Stomach (tissue), 8 donors: ENCODE measurements at regions not wholly inside any gene's neighbourhood (a gene's known extent, or its start where the extent isn't known, plus 50 kb on each side); places are given as distances from the start of the nearest gene placed in this dataset.

Source experiments
- DNase-seq, 2 donors: peaks; one replicate each; pipeline versions ENCODE4 v3.0.0 to v3.0.0-alpha.2; 2013 to 2019
- H3K27ac ChIP-seq, 5 donors: fragments of 200-600 bp in 4 of 5; sonication (generic) in 4 of 5; one replicate each; pipeline ENCODE4 v1.5.1; 2013 to 2019; ENCODE audit warnings: mild to moderate bottlenecking in 1 of 5, moderate library complexity in 1 of 5
- H3K27me3 ChIP-seq, 3 donors: fragments of 200-600 bp; sonication (generic); one replicate each; pipeline ENCODE4 v1.5.1; 2017 to 2019; ENCODE audit warnings: mixed run types in 1 of 3
- H3K36me3 ChIP-seq, 4 donors: fragments of 200-600 bp; sonication (generic); 1 replicate in 3 of 4; 2 replicates in 1 of 4; pipeline ENCODE4 v1.5.1; 2016 to 2019
- H3K4me1 ChIP-seq, 4 donors: fragments of 200-600 bp; sonication (generic); one replicate each; pipeline ENCODE4 v1.5.1; 2016 to 2019
- H3K4me3 ChIP-seq, 4 donors: fragments of 200-600 bp; sonication (generic) in 3 of 4; one replicate each; pipeline ENCODE4 v1.5.1; 2016 to 2019; ENCODE audit warnings: mild to moderate bottlenecking in 1 of 4
- H3K9me3 ChIP-seq, 4 donors: fragments of 200-600 bp; sonication (generic); one replicate each; pipeline ENCODE4 v1.5.1; 2016 to 2019
- CTCF ChIP-seq, 7 experiments: fragments of 450-650 bp in 4 of 7; fragments of 200-600 bp in 3 of 7; sonication (generic) in 3 of 7; IDR thresholded peaks; one replicate each; pipeline ENCODE4 v1.5.1; 2016 to 2019; ENCODE audit warnings: antibody characterized with exemption in 7 of 7, control low read depth in 2 of 7, mild to moderate bottlenecking in 1 of 7
- EP300 ChIP-seq: sonication (generic); formaldehyde crosslinking; IDR thresholded peaks from one replicate; pipeline ENCODE4 v1.6.1; 2017; ENCODE audit warnings: antibody characterized with exemption
- POLR2A ChIP-seq, 4 donors: fragments of 450-650 bp; IDR thresholded peaks; one replicate each; pipeline ENCODE4 v1.6.1; 2016; ENCODE audit warnings: antibody characterized with exemption in 4 of 4, control low read depth in 2 of 4, mild to moderate bottlenecking in 1 of 4, moderate library complexity in 1 of 4
- POLR2AphosphoS5 ChIP-seq, 3 donors: sonication (generic); formaldehyde crosslinking; IDR thresholded peaks; one replicate each; pipeline ENCODE4 v1.6.1; 2016; ENCODE audit warnings: antibody characterized with exemption in 3 of 3
- WGBS, 5 donors: extraction: QIAGEN DNeasy Blood & Tissue Kit in 3 of 5; methylation state at CpG; one replicate each; pipeline versions ENCODE4 v1.1.5 to v1.1.7; 2013 to 2018; 5-methylcytosine and 5-hydroxymethylcytosine counted together
- intact Hi-C: fragments of 100-400 bp; cut with DNase I; formaldehyde crosslinking; loops from one replicate; pipeline ENCODE4 v1.15.1; 2023; ENCODE audit warnings: low total_unique reads
- donor health status: healthy with polysubstance abuse.
- donor health status: Bipolar disorder and iron deficiency.
- donor health status: healthy.

- Histone ChIP-seq H3K36me3 (no peaks in the 10 kb centered on the region), H3K27me3 (no peaks in the 10 kb centered on the region), H3K4me3 (no peak overlapping the region), H3K4me1 (no peaks in the 10 kb centered on the region), H3K27ac (no peak overlapping the region), H3K9me3 (no peaks in the 10 kb centered on the region)
- intact Hi-C loops, result no loop called here
- no peak for DNase-seq
- TF ChIP-seq POLR2A (IDR thresholded peaks at IDR 0.05) (no peak), CTCF (IDR thresholded peaks at IDR 0.05) (no peak), EP300 (no peak), POLR2AphosphoS5 (IDR thresholded peaks at IDR 0.05) (no peak)
- WGBS, 5 donors, result 70 to 76% (median 74%) methylated on average over 2 of the region's 2 CpGs
Measured at GRCh38 chr9:26148128-26148527, 469.9 kb upstream of the TUSC1 start.

DNA sequence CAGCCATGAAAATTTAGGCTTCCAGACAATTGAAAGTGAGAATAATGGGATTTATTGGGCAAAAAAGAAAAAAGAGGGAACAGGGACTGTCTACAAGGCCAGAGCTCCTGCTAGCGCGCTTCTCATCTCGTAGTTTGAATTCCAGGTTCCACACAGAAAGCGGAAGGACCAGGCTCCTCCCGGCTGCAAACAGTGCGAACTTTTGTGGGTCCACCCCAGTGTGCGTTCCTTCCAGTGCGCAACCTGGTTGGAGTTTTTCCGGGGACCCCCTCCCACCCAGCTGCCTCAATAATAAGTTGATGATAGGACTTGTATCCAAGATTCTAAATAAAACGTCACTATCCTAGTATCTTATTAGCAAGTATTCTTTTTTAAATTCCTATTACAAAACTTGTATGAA, 467.7 kb upstream of the TUSC1 start:
- H3K27me3 ChIP-seq, result no peaks in the 10 kb centered on the region
- H3K36me3 ChIP-seq, result no peaks in the 10 kb centered on the region
- H3K27ac ChIP-seq, result no peak overlapping the region
- intact Hi-C loops, result no loop called here
- WGBS, 5 donors, result 91 to 95% (median 95%) methylated on average over 10 of the region's 10 CpGs
- no peaks in the 10 kb centered on the region for H3K9me3 ChIP-seq
- DNase-seq, result no peak
- no peak overlapping the region for H3K4me3 ChIP-seq
- H3K4me1 ChIP-seq, result no peaks in the 10 kb centered on the region
- no peak for TF ChIP-seq EP300
- no peak for TF ChIP-seq POLR2A (IDR thresholded peaks at IDR 0.05)
- TF ChIP-seq CTCF (IDR thresholded peaks at IDR 0.05), result no peak
- TF ChIP-seq POLR2AphosphoS5 (IDR thresholded peaks at IDR 0.05), result no peak

GRCh38 chr9:26142631-26143030, 464.4 kb upstream of the TUSC1 start:
- H3K4me1 ChIP-seq, result no peaks in the 10 kb centered on the region
- no peaks in the 10 kb centered on the region for H3K36me3 ChIP-seq
- DNase-seq, result no peak
- no peak for TF ChIP-seq POLR2AphosphoS5 (IDR thresholded peaks at IDR 0.05)
- no peak for TF ChIP-seq CTCF (IDR thresholded peaks at IDR 0.05)
- no peak for TF ChIP-seq POLR2A (IDR thresholded peaks at IDR 0.05)
- no peak for TF ChIP-seq EP300
- H3K4me3 ChIP-seq, result no peak overlapping the region
- H3K9me3 ChIP-seq, result no peaks in the 10 kb centered on the region
- 88 to 91% (median 91%) methylated on average over 6 of the region's 6 CpGs for WGBS, 5 donors
- no peak overlapping the region for H3K27ac ChIP-seq
- intact Hi-C loops, result no loop called here
- no peaks in the 10 kb centered on the region for H3K27me3 ChIP-seq

DNA sequence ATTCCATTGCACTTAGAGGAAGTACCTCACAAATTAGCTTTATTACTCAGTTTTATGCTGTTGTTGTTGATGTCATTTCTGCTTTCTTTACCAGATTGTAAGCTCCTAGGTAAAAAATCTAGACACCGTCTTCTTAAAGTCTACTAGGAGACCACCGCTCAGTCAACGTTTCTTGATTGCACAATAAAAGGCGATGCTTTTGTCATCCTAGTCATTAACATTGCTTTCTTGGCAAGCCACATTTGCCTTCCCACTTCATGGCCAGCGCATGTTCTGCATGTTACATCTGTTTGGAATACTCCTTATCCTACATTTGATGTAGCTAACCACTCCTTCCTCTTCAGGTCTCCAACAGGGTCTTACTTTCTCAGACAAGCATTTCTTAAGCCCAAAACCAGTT, 464.0 kb upstream of the TUSC1 start:
- H3K9me3 ChIP-seq, result no peaks in the 10 kb centered on the region
- 89 to 95% (median 91%) methylated on average over 5 of the region's 5 CpGs for WGBS, 5 donors
- no peak for DNase-seq
- intact Hi-C loops, result no loop called here
- no peaks in the 10 kb centered on the region for H3K4me1 ChIP-seq
- no peak for TF ChIP-seq CTCF (IDR thresholded peaks at IDR 0.05)
- H3K27me3 ChIP-seq, result no peaks in the 10 kb centered on the region
- H3K4me3 ChIP-seq, result no peak overlapping the region
- no peak overlapping the region for H3K27ac ChIP-seq
- H3K36me3 ChIP-seq, result no peaks in the 10 kb centered on the region

DNA sequence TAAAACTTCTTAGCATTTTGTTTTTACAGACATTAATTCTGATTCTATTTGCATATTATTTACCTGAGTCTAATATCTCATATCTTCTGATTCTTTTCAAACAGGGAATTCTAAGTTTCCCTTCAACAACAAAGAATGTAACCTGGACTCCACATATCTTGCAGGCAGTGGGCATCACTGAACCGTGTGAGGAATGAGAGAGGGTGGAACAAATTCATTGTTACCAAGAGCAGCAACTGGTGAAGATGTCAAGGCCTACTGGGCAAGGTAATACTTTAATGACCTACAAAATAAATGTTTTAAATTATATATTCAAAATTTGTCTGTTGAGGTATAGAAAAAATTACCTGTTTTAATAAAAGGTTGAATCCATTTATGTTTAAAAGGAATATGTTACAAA, 455.3 kb upstream of the TUSC1 start:
- 52 to 78% (median 71%) methylated on average over 1 of the region's 1 CpG for WGBS, 5 donors
- H3K9me3 ChIP-seq, result no peaks in the 10 kb centered on the region
- H3K27ac ChIP-seq, result no peak overlapping the region
- no peak for TF ChIP-seq EP300
- TF ChIP-seq POLR2AphosphoS5 (IDR thresholded peaks at IDR 0.05), result no peak
- no peak for TF ChIP-seq CTCF (IDR thresholded peaks at IDR 0.05)
- TF ChIP-seq POLR2A (IDR thresholded peaks at IDR 0.05), result no peak
- no peaks in the 10 kb centered on the region for H3K4me1 ChIP-seq
- no peaks in the 10 kb centered on the region for H3K27me3 ChIP-seq
- intact Hi-C loops, result no loop called here
- H3K36me3 ChIP-seq, result no peaks in the 10 kb centered on the region
- H3K4me3 ChIP-seq, result no peak overlapping the region
- DNase-seq, result no peak
